Stromal cell of bone marrow (primary cell): ENCODE measurements at regions not wholly inside any gene's neighbourhood (a gene's known extent, or its start where the extent isn't known, plus 50 kb on each side); places are given as distances from the start of the nearest gene placed in this dataset.

ENCODE experiments used
- DNase-seq: peaks from one replicate; pipeline ENCODE4 v3.0.0-alpha.2; 2012; ENCODE audit warnings: low read depth

DNA sequence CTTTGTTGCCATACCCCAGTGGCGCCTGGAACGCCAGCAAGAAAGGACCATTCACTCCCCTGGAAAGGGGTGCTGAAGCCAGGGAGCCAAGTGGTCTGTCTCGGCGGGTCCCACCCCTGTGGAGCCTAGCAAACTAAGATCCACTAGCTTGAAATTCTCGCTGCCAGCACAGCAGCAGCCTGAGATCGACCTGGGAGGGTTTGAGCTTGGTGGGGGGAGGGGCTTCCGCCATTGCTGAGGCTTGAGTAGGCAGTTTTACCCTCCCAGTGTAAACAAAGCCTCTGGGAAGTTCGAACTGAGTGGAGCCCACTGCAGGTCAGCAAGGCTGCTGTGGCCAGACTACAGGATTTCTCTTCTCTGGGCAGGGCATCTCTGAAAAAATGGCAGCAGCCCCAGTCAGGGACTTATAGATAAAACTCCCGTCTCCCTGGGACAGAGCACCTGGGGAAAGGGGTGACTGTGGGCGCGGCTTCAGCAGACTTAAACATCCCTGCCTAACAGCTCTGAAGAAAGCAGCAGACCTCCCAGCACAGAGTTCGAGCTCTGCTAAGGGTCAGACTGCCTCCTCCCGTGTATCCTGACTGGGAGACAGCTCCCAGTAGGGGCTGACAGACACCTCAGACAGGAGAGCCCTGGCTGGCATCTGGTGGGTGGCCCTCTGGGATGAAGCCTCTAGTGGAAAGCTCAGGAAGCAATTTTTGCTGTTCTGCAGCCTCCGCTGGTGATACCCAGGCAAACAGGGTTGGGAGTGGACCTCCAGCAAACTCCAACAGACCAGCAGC is 281.1 kb upstream of the SP4 start:
- no peak for DNase-seq

GRCh38 chr7:21149809-21150208 is 278.1 kb upstream of the SP4 start:
- DNase-seq = no peak

DNA sequence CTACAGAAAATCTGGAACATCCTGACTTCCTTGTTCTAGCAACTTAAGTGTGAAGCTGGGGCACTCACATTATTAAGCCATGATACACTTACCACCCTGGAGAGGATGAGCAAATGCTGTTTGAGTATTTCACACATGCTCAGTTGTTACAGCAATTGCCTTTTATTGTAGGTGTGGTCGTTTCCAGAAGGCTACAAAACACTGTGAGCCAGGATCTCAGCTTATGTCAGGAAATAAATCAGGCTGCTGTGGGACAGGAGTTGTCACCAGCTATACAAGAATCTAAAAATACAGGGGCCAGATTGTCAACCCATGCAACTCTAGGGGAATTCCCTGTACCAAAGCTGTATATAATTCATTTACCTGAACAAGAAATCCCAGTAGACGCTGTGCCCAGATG is 273.3 kb upstream of the SP4 start:
- DNase-seq = no peak

- DNase-seq = no peak
Observed at GRCh38 chr7:21159506-21159905, 268.4 kb upstream of the SP4 start.

- DNase-seq = no peak
Observed at GRCh38 chr7:21160401-21160800, 267.5 kb upstream of the SP4 start.

DNA sequence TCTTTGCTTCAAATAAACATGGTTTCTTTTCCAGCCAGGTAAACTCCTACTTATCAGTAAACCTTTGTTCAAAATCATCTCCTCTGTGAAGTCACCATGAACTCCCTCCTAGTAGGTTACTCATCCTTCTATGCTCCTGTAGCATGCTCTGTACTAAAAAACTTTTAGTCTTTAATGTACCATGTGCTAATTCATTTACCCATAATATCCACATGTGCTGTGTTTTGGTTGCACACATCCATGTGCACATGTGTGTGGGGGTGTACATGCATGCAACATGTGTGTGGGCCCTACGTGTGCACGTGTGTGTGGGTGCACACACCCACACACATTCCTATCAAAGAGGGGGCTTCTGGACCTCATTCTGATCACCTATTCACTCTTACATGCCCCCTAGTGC is 259.9 kb upstream of the SP4 start:
- DNase-seq = no peak

- DNase-seq = no peak
Observed at GRCh38 chr7:21169667-21170580, 258.0 kb upstream of the SP4 start.

GRCh38 chr7:21172800-21173199 is 255.1 kb upstream of the SP4 start:
- DNase-seq = no peak

- DNase-seq = no peak
Observed at GRCh38 chr7:21173436-21173835, 254.4 kb upstream of the SP4 start.

DNA sequence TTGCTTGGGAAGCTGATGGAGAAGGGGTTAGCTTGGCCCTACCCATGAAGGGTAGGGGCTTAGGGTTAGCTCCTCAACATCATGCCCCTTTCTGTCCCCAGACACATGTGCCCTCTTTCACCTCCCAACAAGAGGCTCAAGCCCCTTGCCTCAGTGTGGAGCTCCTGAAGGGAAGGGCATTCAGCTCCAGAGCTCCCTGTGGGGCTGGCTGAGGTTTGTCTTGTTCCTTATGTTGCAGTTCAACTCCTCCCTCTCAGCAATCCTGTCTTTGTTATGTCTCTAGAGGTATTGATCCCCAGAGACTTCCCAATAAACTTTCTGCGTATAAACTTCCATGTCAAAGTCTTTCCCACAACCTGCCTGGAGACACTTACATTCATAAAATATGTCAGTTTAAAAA is 252.2 kb upstream of the SP4 start:
- DNase-seq = no peak

DNA sequence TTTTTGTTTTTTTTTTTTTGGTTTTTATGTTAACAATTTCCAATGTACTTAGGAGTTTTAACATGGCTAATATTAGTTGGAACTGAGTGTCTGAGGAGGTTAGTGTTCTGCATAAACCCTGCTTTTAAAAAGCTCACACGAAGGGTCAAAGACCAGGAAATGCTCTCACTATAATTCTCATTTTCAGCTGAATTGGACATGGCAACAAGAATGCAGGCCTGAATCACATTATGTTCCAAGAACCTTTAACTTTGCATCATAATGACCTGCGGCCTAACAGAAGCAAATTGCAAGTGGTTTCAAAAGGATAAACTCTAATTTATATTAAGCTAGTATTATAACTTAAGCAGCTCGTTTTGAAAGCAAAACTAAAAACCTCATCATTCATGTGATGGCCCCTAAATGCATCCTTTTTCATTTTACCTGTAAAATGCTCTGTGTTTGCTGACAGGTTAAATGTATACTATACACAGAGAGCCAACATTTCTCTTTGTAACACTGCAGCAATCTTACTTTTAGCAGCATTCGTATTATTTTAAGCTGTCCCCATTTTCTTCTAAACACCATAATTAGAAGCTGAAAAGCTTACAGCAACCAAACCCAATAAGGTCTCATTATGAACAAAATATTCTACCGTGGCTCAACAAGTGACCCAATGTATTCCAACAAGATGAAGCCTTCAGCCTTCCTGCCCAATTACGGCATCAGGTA is 242.8 kb upstream of the SP4 start:
- no peak for DNase-seq

- DNase-seq = no peak
Observed at GRCh38 chr7:21185653-21186265, 242.1 kb upstream of the SP4 start.

- DNase-seq = no peak
Observed at GRCh38 chr7:21191321-21192073, 236.4 kb upstream of the SP4 start.

GRCh38 chr7:21192657-21193056 is 235.2 kb upstream of the SP4 start:
- no peak for DNase-seq

- DNase-seq = no peak
Observed at GRCh38 chr7:21193895-21194294, 234.0 kb upstream of the SP4 start.

DNA sequence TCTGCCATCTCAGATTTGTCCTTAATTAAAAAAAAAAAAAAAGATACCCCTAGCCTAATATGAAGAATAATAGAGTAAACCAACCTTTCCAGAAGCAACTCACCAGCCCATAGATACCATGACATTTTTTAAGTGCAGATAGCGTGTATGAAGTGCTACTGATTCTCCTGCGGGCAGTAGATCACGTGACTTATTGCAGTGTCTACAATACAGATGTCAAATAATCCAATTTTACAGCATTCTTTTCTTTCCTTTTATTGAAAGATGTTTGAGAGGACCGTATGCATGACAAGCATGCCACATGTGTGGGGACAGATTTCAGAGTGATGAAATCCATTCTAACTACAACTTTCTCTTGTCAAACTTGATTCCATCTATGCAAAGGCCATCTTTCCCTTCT is 232.9 kb upstream of the SP4 start:
- no peak for DNase-seq

DNA sequence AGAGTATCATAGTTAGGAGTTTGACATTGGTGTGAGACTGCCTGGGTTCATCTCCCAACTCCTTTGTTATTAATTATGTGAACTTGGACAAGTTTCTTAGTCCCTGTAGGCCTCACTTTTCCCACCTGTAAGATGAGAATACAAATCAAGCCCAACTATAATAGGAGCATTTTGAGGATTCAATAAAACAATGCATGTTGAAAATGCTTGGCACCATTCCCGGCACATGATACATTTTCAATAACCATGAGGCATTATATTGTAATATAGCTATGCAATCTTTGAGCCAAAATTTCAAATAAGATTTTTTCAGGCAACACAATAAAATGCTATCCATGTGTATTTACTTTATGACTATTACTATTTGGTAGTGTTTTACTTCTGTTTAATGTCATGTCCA is 229.0 kb upstream of the SP4 start:
- DNase-seq = no peak

- DNase-seq = no peak
Observed at GRCh38 chr7:21200503-21200902, 227.4 kb upstream of the SP4 start.

- no peak for DNase-seq
Observed at GRCh38 chr7:21214657-21215056, 213.2 kb upstream of the SP4 start.

GRCh38 chr7:21215307-21215706 is 212.6 kb upstream of the SP4 start:
- no peak for DNase-seq

DNA sequence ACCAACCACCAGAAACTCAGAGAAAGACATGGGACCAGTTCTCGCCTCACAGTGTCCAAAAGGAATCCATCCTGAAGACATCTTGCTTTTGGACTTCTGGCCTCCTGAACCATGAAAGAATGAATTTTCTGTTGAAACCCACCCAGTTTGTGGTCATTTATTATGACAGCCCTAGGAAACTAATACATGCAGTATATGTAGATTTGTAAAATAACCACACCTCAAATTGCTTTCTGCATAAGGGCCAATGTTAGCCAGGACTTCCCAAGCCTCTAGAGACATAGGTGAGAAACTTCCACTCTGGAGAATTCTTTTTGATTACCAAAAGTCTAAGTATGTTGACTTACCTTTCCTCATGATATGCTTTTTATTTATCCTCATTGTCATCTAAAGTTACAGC is 210.5 kb upstream of the SP4 start:
- DNase-seq = no peak

GRCh38 chr7:21218155-21218554 is 209.7 kb upstream of the SP4 start:
- DNase-seq = no peak
